KMS-11 (cell line): ENCODE measurements at regions not wholly inside any gene's neighbourhood (a gene's known extent, or its start where the extent isn't known, plus 50 kb on each side); places are given as distances from the start of the nearest gene placed in this dataset.

Experiments used
- H2AFZ ChIP-seq: fragments of 200-600 bp; sonication (generic); 2 replicates; pipeline ENCODE4 v1.6.1; 2016; ENCODE audit warnings: antibody characterized with exemption, mixed run types, low read depth
- H3K27ac ChIP-seq: fragments of 200-600 bp; sonication (generic); 2 replicates; pipeline ENCODE4 v1.6.1; 2016; ENCODE audit warnings: mild to moderate bottlenecking, mixed run types
- H3K27me3 ChIP-seq: fragments of 200-600 bp; sonication (generic); 2 replicates; pipeline ENCODE4 v1.6.1; 2017; ENCODE audit warnings: mild to moderate bottlenecking, low read depth, mixed run types, moderate library complexity; ENCODE audit not compliant: insufficient read depth
- H3K36me3 ChIP-seq: fragments of 200-600 bp; sonication (generic); 2 replicates; pipeline ENCODE4 v1.6.1; 2017; ENCODE audit warnings: mild to moderate bottlenecking, mixed run types; ENCODE audit not compliant: insufficient read depth
- H3K4me1 ChIP-seq: fragments of 200-600 bp; sonication (generic); 2 replicates; pipeline ENCODE4 v1.6.1; 2016; ENCODE audit warnings: mild to moderate bottlenecking, low read depth, mixed run types; ENCODE audit not compliant: poor library complexity, severe bottlenecking
- H3K4me2 ChIP-seq: fragments of 200-600 bp; sonication (generic); 2 replicates; pipeline ENCODE4 v1.7.0; 2016; ENCODE audit warnings: mild to moderate bottlenecking, mixed run types
- H3K4me3 ChIP-seq: fragments of 200-600 bp; sonication (generic); IDR thresholded peaks from 2 replicates; pipeline ENCODE4 v1.6.1; 2017; ENCODE audit warnings: low read depth, low read length, mixed read lengths; ENCODE audit not compliant: insufficient read depth
- H3K79me2 ChIP-seq: fragments of 200-600 bp; sonication (generic); 2 replicates; pipeline ENCODE4 v1.6.1; 2016; ENCODE audit warnings: low read depth, mixed run types; ENCODE audit not compliant: insufficient read depth
- H3K9ac ChIP-seq: fragments of 200-600 bp; sonication (generic); 2 replicates; pipeline ENCODE4 v1.6.1; 2016; ENCODE audit warnings: mild to moderate bottlenecking, mixed run types
- H4K20me1 ChIP-seq: fragments of 200-600 bp; sonication (generic); 2 replicates; pipeline ENCODE4 v1.6.1; 2016; ENCODE audit warnings: mild to moderate bottlenecking, mixed run types; ENCODE audit not compliant: insufficient read depth
- CTCF ChIP-seq: fragments of 200-600 bp; sonication (generic); conservative IDR thresholded peaks from 2 replicates; pipeline ENCODE4 v1.6.1; 2017; ENCODE audit warnings: low read depth, mild to moderate bottlenecking, antibody characterized with exemption, low read length, moderate library complexity, mixed read lengths

GRCh38 chr6:110526726-110527125 lies 50.3 kb upstream of the SLC22A16 start:
- Histone ChIP-seq H3K4me3 (no peak overlapping the region), H3K36me3 (no peaks in the 10 kb centered on the region), H4K20me1 (no peaks in the 10 kb centered on the region), H3K4me1 (no peaks in the 10 kb centered on the region), H2AFZ (no peak overlapping the region), H3K9ac (no peak overlapping the region), H3K27me3 (no peaks in the 10 kb centered on the region), H3K79me2 (no peaks in the 10 kb centered on the region), H3K4me2 (no peak overlapping the region), H3K27ac (no peak overlapping the region)
- no peak for TF ChIP-seq CTCF
